ENCODE measurements at regions not wholly inside any gene's neighbourhood (a gene's known extent, or its start where the extent isn't known, plus 50 kb on each side); places are given as distances from the start of the nearest gene placed in this dataset.
"Not testable (repeated sequence)": the region's sequence is repeated elsewhere in the genome, so short reads cannot be mapped to it uniquely, and the experiment has no call there.

GRCh38 chr16:15307184-15307583 is 70.9 kb downstream of the NPIPA5 start:
- DNase-seq, result not testable (repeated sequence)

GRCh38 chr16:15305889-15306288 is 72.2 kb downstream of the NPIPA5 start:
- DNase-seq, result not testable (repeated sequence)

- DNase-seq, result not testable (repeated sequence)
These were observed 74.3 kb downstream of the NPIPA5 start for GRCh38 chr16:15303667-15304324.

- DNase-seq, result not testable (repeated sequence)
These were observed 81.0 kb downstream of the NPIPA5 start for GRCh38 chr16:15297104-15297503.

DNA sequence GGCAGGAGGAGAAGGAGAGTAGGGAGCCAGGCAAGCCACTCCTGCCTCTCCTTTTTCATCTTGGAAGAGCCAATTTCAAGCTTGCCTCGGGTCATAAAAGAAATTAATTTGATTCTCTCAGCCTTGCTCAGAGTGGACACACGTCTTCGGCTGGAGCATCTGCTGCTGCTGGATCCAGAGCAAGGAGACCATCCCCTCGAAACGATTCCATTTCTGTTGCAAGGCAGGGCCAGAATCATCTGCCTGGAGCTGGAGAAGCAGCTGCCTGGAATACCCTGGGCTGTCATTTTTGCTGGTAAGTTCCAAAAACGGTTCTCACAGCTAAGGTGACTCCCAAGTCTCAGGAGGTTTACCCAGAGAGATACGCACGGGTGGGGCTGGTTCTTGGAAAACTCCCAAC is 103.3 kb downstream of the NPIPA5 start:
- DNase-seq, result peak; percentile 1

GRCh38 chr16:15273964-15274363 is 104.1 kb downstream of the NPIPA5 start:
- DNase-seq, result not testable (repeated sequence)

DNA sequence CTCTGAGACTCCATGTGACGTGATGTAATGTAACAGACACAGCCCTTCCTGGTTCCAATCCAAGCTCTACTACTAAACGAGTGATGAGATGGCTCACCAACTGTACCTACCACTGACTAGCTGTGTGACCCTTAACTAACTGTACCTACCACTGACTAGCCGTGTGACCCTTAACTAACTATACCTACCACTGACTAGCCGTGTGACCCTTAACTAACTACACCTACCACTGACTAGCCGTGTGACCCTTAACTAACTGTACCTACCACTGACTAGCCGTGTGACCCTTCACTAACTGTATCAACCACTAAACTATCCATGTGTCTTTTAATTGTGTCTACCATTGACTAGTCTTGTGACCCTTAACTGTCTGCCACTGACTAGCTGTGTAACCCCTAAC is 111.2 kb downstream of the NPIPA5 start:
- DNase-seq, result not testable (repeated sequence)

DNA sequence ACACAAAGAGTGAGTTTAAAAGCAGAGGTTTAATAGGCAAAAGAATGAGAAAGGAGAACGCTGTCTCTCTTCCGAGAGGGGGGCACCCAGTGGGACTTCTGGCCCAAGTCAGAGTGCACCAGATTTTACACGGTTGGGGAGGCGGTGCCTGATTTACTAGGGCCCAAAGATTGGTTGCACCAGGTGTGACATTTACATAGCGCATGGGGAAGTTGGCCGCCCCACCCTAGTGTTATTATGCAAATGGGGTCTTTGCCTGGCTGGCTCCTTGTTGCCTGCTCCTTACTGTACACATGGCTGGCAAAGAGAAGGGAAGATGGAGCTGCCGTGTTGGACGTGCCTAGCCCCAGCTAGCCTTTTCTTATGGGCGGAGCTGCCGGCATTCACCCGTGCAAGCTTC is 115.9 kb downstream of the NPIPA5 start:
- DNase-seq, result peak; percentile 1

DNA sequence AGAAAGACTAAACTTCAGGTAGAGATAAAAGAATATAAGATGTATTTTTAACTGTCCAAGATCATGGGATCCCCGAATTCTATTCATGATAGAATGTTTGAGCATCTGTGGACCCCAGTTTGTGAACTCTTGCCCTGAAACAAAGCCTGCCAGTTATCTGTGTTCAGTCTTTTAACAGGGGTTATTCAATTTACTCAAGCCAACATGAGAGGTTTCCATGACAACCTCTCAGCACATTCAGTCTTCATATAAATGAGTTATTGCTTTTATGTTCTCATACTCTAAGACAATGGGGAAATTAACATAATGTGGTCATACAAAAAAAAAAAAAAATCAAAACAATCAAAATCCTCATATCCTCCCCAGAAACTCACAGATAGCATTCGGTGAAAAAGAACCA is 130.1 kb downstream of the NPIPA5 start:
- not testable (repeated sequence) for DNase-seq

DNA sequence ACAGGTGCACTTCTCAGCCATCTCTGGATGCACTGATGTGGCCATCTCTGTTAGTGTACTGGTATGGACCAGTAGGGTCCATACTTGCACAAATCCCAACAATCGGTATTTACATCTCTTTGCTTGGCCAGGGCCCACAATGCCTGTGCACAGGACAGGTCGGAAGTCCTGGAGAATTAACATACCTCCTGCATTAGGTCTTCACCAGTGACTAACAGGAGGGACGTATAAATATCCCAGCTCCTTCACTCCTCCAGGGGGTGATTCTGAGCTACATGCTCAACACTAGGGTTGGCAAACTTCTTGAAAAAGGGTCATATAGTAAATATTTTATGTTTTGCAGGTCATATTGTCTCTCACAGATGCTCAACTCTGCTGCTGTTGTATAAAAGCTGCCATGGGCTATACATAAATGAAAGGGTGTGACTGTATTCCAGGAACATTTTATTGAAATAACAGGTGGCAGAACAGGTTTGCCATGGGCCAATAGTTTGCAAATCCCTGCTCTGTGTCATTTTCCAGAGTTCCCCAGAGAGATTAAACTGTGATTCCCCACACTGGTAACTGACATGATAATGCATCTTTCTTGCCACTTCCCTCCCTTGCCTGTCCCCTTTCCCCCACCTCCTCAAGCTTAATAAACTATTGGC is 141.3 kb downstream of the NPIPA5 start:
- DNase-seq, result not testable (repeated sequence)

DNA sequence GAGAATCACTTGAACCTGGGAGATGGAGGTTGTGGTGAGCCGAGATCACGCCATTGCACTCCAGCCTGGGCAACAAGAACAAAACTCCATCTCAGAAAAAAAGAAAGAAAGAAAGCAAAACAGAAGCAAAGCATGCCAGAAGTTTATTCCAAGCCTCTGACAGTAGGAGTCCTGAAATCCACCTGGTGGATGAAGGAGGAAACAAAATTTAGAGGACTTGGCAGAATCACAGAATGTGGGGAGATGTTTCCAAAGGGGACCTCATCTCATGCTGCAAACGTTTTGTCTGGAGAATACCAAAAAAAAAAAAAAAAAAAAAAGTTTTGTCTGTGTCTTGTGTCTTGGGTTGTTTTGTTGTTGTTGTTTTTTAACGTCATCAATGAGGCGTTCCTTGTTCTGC is 141.1 kb upstream of the RRN3 start:
- DNase-seq, result not testable (repeated sequence)

DNA sequence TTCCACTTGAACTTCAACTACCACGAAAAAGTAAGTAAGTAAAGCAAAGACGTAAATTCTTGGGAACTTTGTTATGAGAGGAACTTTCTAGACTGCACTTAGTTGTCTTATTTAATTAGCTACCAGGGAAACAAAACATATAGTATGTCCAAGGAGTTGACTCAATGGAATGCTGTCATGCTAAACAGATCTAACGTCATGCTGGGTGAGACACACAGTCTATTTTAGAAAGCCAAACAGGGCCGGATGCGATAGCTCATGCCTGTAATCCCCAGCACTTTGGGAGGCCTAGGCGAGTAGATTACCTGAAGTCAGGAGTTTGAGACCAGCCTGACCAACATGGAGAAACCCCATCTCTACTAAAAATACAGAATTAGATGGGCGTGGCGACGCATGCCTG is 140.6 kb upstream of the RRN3 start:
- DNase-seq, result not testable (repeated sequence)

DNA sequence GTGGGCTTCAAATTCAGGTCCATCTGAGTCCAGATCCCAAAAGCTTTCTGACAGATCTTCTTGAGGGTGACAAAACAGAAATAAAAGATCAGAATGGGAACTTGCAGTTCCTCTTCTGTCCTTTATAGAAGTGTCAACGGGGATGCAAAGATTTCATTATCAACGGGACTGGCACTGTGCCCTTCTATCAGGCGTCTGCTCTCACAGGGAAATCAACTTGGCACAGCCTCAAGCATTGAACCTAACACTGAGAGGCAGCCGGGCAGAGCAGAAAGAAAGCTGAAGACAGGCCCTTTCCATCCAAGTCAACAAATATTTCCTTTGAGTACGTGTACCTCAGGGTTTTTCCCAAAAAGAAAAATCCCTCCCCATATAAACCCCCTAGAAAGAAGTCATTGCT is 136.4 kb upstream of the RRN3 start:
- not testable (repeated sequence) for DNase-seq

DNA sequence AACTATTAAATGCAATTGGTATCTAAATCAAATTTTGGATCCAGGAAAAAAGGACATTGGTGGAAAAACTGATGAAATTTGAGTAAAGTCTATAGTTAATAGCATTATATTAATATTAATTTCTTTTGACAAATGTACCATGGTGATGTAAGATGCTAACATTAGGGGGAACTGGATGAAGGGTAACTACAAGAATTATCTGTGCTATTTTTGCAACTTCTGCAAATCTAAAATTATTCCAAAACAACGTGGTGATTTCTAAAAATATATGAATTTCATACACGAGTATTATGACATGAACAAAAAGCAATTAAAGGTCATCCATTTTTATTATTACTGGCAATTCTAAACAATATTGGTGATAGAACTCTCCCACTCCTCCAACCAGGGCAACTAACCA is 135.6 kb upstream of the RRN3 start:
- DNase-seq, result not testable (repeated sequence)

DNA sequence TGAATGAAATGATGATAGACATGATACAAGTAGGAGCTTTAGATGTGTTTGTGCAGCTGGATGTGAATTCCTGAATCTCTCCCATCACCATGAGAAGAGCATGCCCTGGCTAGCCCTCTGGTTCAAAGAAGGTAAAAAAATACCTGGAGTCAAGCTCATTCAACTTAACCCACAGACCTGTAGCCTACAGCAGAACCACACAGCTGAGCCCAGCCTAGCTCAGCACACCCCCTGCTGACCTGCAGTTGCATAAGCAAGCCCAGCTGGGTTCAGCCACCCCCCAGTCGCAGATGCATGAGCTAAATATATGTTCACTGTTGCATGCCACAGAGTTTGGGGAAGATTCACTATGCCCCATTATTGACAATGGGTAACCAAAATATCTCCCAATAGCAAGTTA is 130.6 kb upstream of the RRN3 start:
- not testable (repeated sequence) for DNase-seq

DNA sequence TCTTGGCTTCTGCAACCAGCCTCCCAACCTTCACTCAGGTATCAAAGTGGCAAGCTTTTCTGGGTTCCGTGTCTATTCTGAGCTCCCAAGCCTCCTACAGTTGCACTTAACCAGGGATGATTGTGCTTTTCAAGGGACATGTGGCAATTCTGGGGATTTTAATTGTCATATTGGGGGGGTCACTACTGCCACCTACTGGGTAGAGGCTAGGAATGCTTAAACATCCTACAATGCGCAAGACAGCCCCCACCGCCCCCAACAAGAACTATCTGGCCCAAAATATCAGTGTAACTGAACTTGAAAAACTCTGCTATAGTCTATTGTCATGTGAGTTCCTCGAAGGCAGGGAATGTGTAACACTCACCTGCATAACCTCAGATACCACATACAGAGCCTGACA is 129.3 kb upstream of the RRN3 start:
- DNase-seq, result not testable (repeated sequence)

GRCh38 chr16:15219679-15220615 is 125.9 kb upstream of the RRN3 start:
- DNase-seq, result peak; percentile 2

- not testable (repeated sequence) for DNase-seq
These were observed 124.9 kb upstream of the RRN3 start for GRCh38 chr16:15218856-15219500.

DNA sequence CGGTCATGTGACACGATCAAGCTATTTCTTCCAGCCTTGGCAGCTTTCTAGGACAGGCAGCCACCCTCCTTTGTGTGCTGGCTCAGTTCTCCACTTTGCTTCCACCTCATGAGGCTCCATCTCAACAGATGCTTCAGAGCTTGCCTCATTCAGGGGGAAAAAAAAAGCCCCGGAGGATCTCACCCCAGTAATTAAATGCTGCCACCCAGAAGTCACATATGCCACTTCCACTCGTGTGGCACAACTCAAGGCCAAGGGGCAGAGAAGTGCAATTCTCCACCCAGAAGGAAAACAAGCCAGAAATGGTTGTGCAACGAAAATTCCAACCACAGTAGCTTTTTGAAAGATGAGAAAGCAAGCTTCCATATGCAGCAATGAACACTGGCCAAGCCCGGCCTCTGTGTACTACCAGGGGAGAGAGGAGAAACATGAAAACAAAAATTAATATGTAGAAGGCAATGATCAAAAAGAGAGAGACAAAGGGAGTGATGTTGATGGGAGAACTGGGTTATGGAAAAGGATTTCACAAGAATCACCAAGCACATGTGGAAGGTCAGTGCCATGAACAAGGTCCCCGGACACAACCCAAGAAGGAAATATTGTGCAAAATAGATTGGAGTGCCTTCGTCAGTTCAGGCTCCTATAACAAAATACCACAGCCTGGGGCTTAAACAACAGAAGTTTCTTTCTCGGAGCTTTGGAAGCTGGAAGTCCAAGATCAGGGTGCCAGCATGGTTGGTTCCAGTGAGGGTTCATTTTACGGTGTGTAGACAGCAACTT is 113.3 kb upstream of the RRN3 start:
- DNase-seq, result not testable (repeated sequence)

GRCh38 chr16:15206439-15206838 is 112.4 kb upstream of the RRN3 start:
- not testable (repeated sequence) for DNase-seq

- not testable (repeated sequence) for DNase-seq
These were observed 111.9 kb upstream of the RRN3 start for GRCh38 chr16:15205939-15206338.

DNA sequence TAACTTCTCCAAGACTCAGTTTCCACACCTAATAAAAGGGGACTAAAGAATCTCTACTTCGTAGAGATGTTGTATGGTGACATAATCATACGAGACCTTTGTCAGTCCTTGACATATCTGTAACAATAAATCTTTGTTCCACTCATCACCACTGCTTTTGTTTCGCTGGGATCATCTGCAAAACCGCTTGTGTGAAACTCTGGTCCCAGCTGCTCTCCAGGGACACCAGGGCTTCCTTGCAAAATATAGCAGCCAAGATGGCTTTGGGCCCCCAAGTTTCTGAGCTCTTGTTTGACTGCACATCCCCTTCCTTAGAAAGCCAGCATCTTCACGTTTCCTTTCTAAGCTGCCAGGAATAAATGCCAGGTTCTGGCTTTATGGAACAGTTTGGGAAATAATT is 110.5 kb upstream of the RRN3 start:
- DNase-seq, result not testable (repeated sequence)
